ENCODE measurements at regions not wholly inside any gene's neighbourhood (a gene's known extent, or its start where the extent isn't known, plus 50 kb on each side); places are given as distances from the start of the nearest gene placed in this dataset.

DNA sequence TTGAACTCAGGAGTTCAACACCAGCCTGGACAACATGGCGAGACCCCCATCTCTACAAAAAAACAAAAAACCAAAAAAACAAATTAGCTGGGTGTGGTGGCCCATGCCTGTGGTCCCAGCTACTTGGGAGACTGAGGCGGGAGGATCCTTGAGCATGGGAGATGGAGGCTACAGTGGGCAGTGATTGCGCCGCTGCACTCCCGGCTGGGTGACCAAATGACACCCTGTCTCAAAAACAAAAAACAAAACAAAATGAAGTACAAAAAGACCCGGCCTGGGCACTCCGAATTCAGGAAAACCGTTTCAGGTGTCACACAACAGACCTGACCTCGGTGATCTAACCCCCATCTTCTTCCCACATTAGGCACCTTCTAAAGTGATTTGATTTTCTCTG is 65.5 kb downstream of the INSIG1 start:
- TF ChIP-seq RAD21 (IDR thresholded peaks at IDR 0.05; ENCODE audit: low read depth), result no peak
- no peak for TF ChIP-seq EGR1 (IDR thresholded peaks at IDR 0.05)
- TF ChIP-seq, protein P1, sequence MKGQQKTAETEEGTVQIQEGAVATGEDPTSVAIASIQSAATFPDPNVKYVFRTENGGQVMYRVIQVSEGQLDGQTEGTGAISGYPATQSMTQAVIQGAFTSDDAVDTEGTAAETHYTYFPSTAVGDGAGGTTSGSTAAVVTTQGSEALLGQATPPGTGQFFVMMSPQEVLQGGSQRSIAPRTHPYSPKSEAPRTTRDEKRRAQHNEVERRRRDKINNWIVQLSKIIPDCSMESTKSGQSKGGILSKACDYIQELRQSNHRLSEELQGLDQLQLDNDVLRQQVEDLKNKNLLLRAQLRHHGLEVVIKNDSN (IDR thresholded peaks at IDR 0.05), result no peak
- TF ChIP-seq TEAD4 (IDR thresholded peaks at IDR 0.05), result no peak
- no peak for TF ChIP-seq FOXM1 (IDR thresholded peaks at IDR 0.05; ENCODE audit: borderline replicate concordance, low read depth)
- no peak for TF ChIP-seq EP300 (IDR thresholded peaks at IDR 0.05; ENCODE audit: borderline replicate concordance)
- TF ChIP-seq, protein P2, sequence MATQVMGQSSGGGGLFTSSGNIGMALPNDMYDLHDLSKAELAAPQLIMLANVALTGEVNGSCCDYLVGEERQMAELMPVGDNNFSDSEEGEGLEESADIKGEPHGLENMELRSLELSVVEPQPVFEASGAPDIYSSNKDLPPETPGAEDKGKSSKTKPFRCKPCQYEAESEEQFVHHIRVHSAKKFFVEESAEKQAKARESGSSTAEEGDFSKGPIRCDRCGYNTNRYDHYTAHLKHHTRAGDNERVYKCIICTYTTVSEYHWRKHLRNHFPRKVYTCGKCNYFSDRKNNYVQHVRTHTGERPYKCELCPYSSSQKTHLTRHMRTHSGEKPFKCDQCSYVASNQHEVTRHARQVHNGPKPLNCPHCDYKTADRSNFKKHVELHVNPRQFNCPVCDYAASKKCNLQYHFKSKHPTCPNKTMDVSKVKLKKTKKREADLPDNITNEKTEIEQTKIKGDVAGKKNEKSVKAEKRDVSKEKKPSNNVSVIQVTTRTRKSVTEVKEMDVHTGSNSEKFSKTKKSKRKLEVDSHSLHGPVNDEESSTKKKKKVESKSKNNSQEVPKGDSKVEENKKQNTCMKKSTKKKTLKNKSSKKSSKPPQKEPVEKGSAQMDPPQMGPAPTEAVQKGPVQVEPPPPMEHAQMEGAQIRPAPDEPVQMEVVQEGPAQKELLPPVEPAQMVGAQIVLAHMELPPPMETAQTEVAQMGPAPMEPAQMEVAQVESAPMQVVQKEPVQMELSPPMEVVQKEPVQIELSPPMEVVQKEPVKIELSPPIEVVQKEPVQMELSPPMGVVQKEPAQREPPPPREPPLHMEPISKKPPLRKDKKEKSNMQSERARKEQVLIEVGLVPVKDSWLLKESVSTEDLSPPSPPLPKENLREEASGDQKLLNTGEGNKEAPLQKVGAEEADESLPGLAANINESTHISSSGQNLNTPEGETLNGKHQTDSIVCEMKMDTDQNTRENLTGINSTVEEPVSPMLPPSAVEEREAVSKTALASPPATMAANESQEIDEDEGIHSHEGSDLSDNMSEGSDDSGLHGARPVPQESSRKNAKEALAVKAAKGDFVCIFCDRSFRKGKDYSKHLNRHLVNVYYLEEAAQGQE (IDR thresholded peaks at IDR 0.05; ENCODE audit: low read depth), result no peak
